Heart right ventricle (tissue), 16 donors: ENCODE measurements at regions not wholly inside any gene's neighbourhood (a gene's known extent, or its start where the extent isn't known, plus 50 kb on each side); places are given as distances from the start of the nearest gene placed in this dataset.

Source experiments
- ATAC-seq, 8 donors: fragments of 200-7000 bp; cut with Tn5 transposase; one replicate each; pipeline ENCODE4 v1.9.1; 2020; ENCODE audit warnings: mild to moderate bottlenecking in 8 of 8, moderate library complexity in 8 of 8, moderate number of reproducible peaks in 1 of 8
- DNase-seq, 2 donors: peaks; one replicate each; pipeline ENCODE4 v3.0.0-alpha.2; 2020
- H3K27ac ChIP-seq, 10 donors: fragments of 200-600 bp; sonication (generic) in 2 of 10; one replicate each; pipeline versions ENCODE4 v1.5.0 to v1.8.0; 2020 to 2022; ENCODE audit warnings: mild to moderate bottlenecking in 3 of 10
- H3K27me3 ChIP-seq, 7 donors: fragments of 200-600 bp; one replicate each; pipeline ENCODE4 v1.8.0; 2021 to 2022; ENCODE audit warnings: mild to moderate bottlenecking in 2 of 7
- H3K36me3 ChIP-seq, 9 donors: fragments of 200-600 bp; sonication (generic) in 1 of 9; one replicate each; pipeline versions ENCODE4 v1.5.0 to v1.8.0; 2020 to 2022; ENCODE audit warnings: mild to moderate bottlenecking in 2 of 9
- H3K4me1 ChIP-seq, 9 donors: fragments of 200-600 bp; sonication (generic) in 1 of 9; one replicate each; pipeline versions ENCODE4 v1.5.0 to v1.8.0; 2020 to 2022; ENCODE audit warnings: mild to moderate bottlenecking in 4 of 9
- H3K4me3 ChIP-seq, 10 donors: fragments of 200-600 bp; sonication (generic) in 2 of 10; one replicate each; pipeline versions ENCODE4 v1.5.0 to v1.8.0; 2020 to 2022; ENCODE audit warnings: mild to moderate bottlenecking in 7 of 10, moderate library complexity in 2 of 10
- H3K9me3 ChIP-seq, 11 donors: fragments of 200-600 bp in 10 of 11; sonication (generic) in 2 of 11; one replicate each; pipeline versions ENCODE4 v1.5.0 to v1.8.0; 2013 to 2022; ENCODE audit warnings: mild to moderate bottlenecking in 2 of 11, control low read depth in 1 of 11, moderate library complexity in 1 of 11
- CTCF ChIP-seq, 9 donors: fragments of 200-600 bp; sonication (generic) in 2 of 9; IDR thresholded peaks; one replicate each; pipeline versions ENCODE4 v1.5.0 to v1.8.0; 2021 to 2022; ENCODE audit warnings: antibody characterized with exemption in 9 of 9, mild to moderate bottlenecking in 5 of 9, moderate library complexity in 1 of 9
- WGBS, 2 donors: extraction: QIAGEN DNeasy Blood & Tissue Kit; methylation state at CpG; one replicate each; pipeline ENCODE4 v1.1.7; 2013; ENCODE audit warnings: inconsistent platforms in 1 of 2; 5-methylcytosine and 5-hydroxymethylcytosine counted together
- intact Hi-C, 10 donors: fragments of 100-400 bp; cut with DNase I; formaldehyde crosslinking; loops; one replicate each; pipeline versions ENCODE4 v1.11.1 to v1.14.2; 2022
- donor health status: Arrhythmogenic right ventricular cardiomyopathy.
- donor health status: ischemic (EF 13 %, LVEDD 7.1; RV severe dilation, severe dysfunction).
- donor health status: healthy with polysubstance abuse.
- donor health status: DM: no; HTN: yes; CAD: no.
- donor health status: DM: no; HTN: no; CAD: no.
- donor health status: ischemic (EF 25% LVEDD 6.9; RV normal size, moderate dysfunction).
- donor health status: ischemic (EF 25% LVEDD 5.7; RV mildly dilated, moderate dysfunction).
- donor health status: healthy.
- donor health status: DM: yes; HTN: yes; CAD: no.
- donor health status: Ischemic cardiomyopathy.
- donor health status: ischemic (EF 35%, LVEDD 5.7; RV mildly dilated, moderate dysfunction).
- donor health status: nonischemic (EF 11% LVEDD 7.7; RV severe dilation, severe dysfunction).
- donor health status: DM: yes; HTN: yes; CAD: no.
- donor health status: PGD.
- donor health status: ischemic (EF 29% LVEDD 5.4; RV normal size, mild dysfunction).
- donor health status: nonischemic (EF 23%, LVEDD 6.1; RV moderate dilation, normal function).

GRCh38 chr2:10246370-10246769 lies 56.3 kb upstream of the HPCAL1 start:
- Histone ChIP-seq H3K27ac (no peak overlapping the region), H3K4me1 (no peaks in the 10 kb centered on the region), H3K4me3 (no peak overlapping the region), H3K27me3 (peaks cover 0 to 5% (median 0%) of the 10 kb centered on the region in 7 donors), H3K36me3 (no peaks in the 10 kb centered on the region), H3K9me3 (peaks cover 0 to 28% (median 20%) of the 10 kb centered on the region in 11 donors)
- ATAC-seq, result no peak
- intact Hi-C loops, result no loop called here
- DNase-seq, result no peak
- 89% methylated on average over 8 of the region's 8 CpGs for WGBS, 2 donors
- TF ChIP-seq CTCF (IDR thresholded peaks at IDR 0.05), result no peak

- H3K4me3 ChIP-seq, result no peak overlapping the region
- H3K4me1 ChIP-seq, result no peaks in the 10 kb centered on the region
- no peak for DNase-seq
- intact Hi-C loops, result no loop called here
- peaks cover 0 to 28% (median 20%) of the 10 kb centered on the region in 11 donors for H3K9me3 ChIP-seq
- no peak for ATAC-seq
- no peak overlapping the region for H3K27ac ChIP-seq
- TF ChIP-seq CTCF (IDR thresholded peaks at IDR 0.05), result no peak
- H3K36me3 ChIP-seq, result no peaks in the 10 kb centered on the region
- 85 to 88% methylated on average over 5 of the region's 5 CpGs for WGBS, 2 donors
- peaks cover 0 to 5% (median 0%) of the 10 kb centered on the region in 7 donors for H3K27me3 ChIP-seq
Measured at GRCh38 chr2:10246831-10247230, 55.9 kb upstream of the HPCAL1 start.

GRCh38 chr2:10249798-10250197 lies 52.9 kb upstream of the HPCAL1 start:
- H3K27ac ChIP-seq, result no peak overlapping the region

GRCh38 chr2:10252224-10252623 lies 50.5 kb upstream of the HPCAL1 start:
- ATAC-seq, result no peak
- Histone ChIP-seq H3K4me3 (no peak overlapping the region), H3K9me3 (peaks cover 0 to 28% (median 20%) of the 10 kb centered on the region in 11 donors), H3K27ac (no peak overlapping the region), H3K4me1 (no peaks in the 10 kb centered on the region), H3K36me3 (no peaks in the 10 kb centered on the region), H3K27me3 (peaks cover 0 to 5% (median 0%) of the 10 kb centered on the region in 7 donors)
- intact Hi-C loops, result no loop called here
- no peak for TF ChIP-seq CTCF (IDR thresholded peaks at IDR 0.05)
- no peak for DNase-seq
- WGBS, 2 donors, result 88 to 94% methylated on average over 2 of the region's 2 CpGs

More at GRCh38 chr2:10249798-10250197, 52.9 kb upstream of the HPCAL1 start:
- Histone ChIP-seq H3K4me3 (no peak overlapping the region), H3K27me3 (peaks cover 0 to 5% (median 0%) of the 10 kb centered on the region in 7 donors), H3K36me3 (no peaks in the 10 kb centered on the region), H3K9me3 (peaks cover 0 to 28% (median 20%) of the 10 kb centered on the region in 11 donors), H3K4me1 (no peaks in the 10 kb centered on the region)
- no peak for TF ChIP-seq CTCF (IDR thresholded peaks at IDR 0.05)
- 70 to 77% methylated on average over 1 of the region's 1 CpG for WGBS, 2 donors
- DNase-seq (no peak), ATAC-seq (no peak)
- intact Hi-C loops, result no loop called here
